PC-3 (cell line): ENCODE measurements at regions not wholly inside any gene's neighbourhood (a gene's known extent, or its start where the extent isn't known, plus 50 kb on each side); places are given as distances from the start of the nearest gene placed in this dataset.
"Not testable (repeated sequence)": the region's sequence is repeated elsewhere in the genome, so short reads cannot be mapped to it uniquely, and the experiment has no call there.

Experiments
- EZH2 ChIP-seq: fragments of 300-600 bp; sonication (generic); IDR thresholded peaks from one replicate; pipeline ENCODE4 v1.6.1; 2017; ENCODE audit warnings: antibody characterized with exemption, mild to moderate bottlenecking, low read length; ENCODE audit not compliant: unreplicated experiment
- EZH2phosphoT487 ChIP-seq: fragments of 300-600 bp; sonication (generic); IDR thresholded peaks from 2 replicates; pipeline ENCODE4 v1.6.1; 2018; ENCODE audit warnings: mild to moderate bottlenecking, antibody characterized with exemption, low read length, borderline replicate concordance
- TF ChIP-seq, protein P1 (sequence below): fragments of 300-600 bp; sonication (generic); conservative IDR thresholded peaks from 2 replicates; pipeline ENCODE4 v1.5.1; 2017; ENCODE audit warnings: antibody characterized with exemption, low read depth, mild to moderate bottlenecking, low read length

DNA sequence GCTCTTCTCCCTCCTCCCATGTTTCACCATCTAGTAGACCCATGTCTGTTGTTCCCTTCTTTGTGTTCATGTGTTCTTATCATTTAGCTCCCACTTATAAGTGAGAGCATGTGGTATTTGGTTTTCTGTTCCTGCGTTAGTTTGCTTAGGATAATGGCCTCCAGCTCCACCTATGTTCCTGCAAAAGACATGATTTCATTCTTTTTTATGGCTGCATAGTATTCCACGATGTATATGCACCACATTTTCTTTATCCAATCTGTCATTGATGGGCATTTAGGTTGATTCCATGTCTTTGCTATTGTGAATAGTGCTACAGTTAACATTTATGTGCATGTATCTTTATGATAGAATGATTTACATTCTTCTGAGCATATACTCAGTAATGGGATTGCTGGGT, 115.6 kb upstream of the ATXN1 start:
- TF ChIP-seq, protein P1, sequence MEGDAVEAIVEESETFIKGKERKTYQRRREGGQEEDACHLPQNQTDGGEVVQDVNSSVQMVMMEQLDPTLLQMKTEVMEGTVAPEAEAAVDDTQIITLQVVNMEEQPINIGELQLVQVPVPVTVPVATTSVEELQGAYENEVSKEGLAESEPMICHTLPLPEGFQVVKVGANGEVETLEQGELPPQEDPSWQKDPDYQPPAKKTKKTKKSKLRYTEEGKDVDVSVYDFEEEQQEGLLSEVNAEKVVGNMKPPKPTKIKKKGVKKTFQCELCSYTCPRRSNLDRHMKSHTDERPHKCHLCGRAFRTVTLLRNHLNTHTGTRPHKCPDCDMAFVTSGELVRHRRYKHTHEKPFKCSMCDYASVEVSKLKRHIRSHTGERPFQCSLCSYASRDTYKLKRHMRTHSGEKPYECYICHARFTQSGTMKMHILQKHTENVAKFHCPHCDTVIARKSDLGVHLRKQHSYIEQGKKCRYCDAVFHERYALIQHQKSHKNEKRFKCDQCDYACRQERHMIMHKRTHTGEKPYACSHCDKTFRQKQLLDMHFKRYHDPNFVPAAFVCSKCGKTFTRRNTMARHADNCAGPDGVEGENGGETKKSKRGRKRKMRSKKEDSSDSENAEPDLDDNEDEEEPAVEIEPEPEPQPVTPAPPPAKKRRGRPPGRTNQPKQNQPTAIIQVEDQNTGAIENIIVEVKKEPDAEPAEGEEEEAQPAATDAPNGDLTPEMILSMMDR: not testable (repeated sequence)
- not testable (repeated sequence) for TF ChIP-seq EZH2phosphoT487, EZH2
